Astrocyte (in vitro differentiated cells and primary cell): ENCODE measurements at regions not wholly inside any gene's neighbourhood (a gene's known extent, or its start where the extent isn't known, plus 50 kb on each side); places are given as distances from the start of the nearest gene placed in this dataset.

Experiments
- DNase-seq: peaks from one replicate; pipeline ENCODE4 v3.0.0-alpha.2; 2010; ENCODE audit warnings: low read depth
- FAIRE-seq: peaks from 2 replicates; lab custom pipeline; 2011; peaks lifted over from hg19 to GRCh38; lab: Jason Lieb, UNC
- H2AFZ ChIP-seq: 2 replicates; pipeline ENCODE4 v1.6.0; 2012; ENCODE audit warnings: low read depth, low read length, inconsistent platforms
- H3K27ac ChIP-seq: 2 replicates; pipeline ENCODE4 v1.5.1; 2011; ENCODE audit warnings: low read depth, low read length, inconsistent platforms
- H3K27me3 ChIP-seq: 2 replicates; pipeline ENCODE4 v1.6.0; 2011; ENCODE audit warnings: low read length, inconsistent platforms; ENCODE audit not compliant: insufficient read depth
- H3K36me3 ChIP-seq: 2 replicates; pipeline ENCODE4 v1.5.1; 2011; ENCODE audit warnings: low read length, inconsistent platforms; ENCODE audit not compliant: insufficient read depth
- H3K4me1 ChIP-seq: 2 replicates; pipeline ENCODE4 v1.5.1; 2011; ENCODE audit warnings: low read length, inconsistent platforms; ENCODE audit not compliant: insufficient read depth
- H3K4me2 ChIP-seq: 2 replicates; pipeline ENCODE4 v1.6.0; 2012; ENCODE audit warnings: low read length, inconsistent platforms
- H3K4me3 ChIP-seq: 2 replicates; pipeline ENCODE4 v1.5.1; 2011; ENCODE audit warnings: low read depth, mild to moderate bottlenecking, low read length, inconsistent platforms; ENCODE audit not compliant: insufficient read depth
- H3K79me2 ChIP-seq: 2 replicates; pipeline ENCODE4 v1.6.0; 2012; ENCODE audit warnings: mild to moderate bottlenecking, low read length, inconsistent platforms; ENCODE audit not compliant: insufficient read depth
- H3K9ac ChIP-seq: 2 replicates; pipeline ENCODE4 v1.6.0; 2012; ENCODE audit warnings: mild to moderate bottlenecking, low read length, inconsistent platforms
- H3K9me3 ChIP-seq: 2 replicates; pipeline ENCODE4 v1.5.1; 2012; ENCODE audit warnings: low read depth, mild to moderate bottlenecking, low read length, inconsistent platforms; ENCODE audit not compliant: insufficient read depth
- H4K20me1 ChIP-seq: 2 replicates; pipeline ENCODE4 v1.6.0; 2012; ENCODE audit warnings: low read length, inconsistent platforms; ENCODE audit not compliant: insufficient read depth
- H3K27ac Mint-ChIP-seq: one replicate; pipeline ENCODE4 v1.8.0; 2021; ENCODE audit warnings: mild to moderate bottlenecking, mixed read lengths; ENCODE audit not compliant: unreplicated experiment
- H3K27me3 Mint-ChIP-seq: one replicate; pipeline ENCODE4 v1.8.0; 2021; ENCODE audit warnings: low read depth, mixed read lengths; ENCODE audit not compliant: unreplicated experiment
- H3K36me3 Mint-ChIP-seq: one replicate; pipeline ENCODE4 v1.8.0; 2021; ENCODE audit warnings: low read depth, mixed read lengths; ENCODE audit not compliant: unreplicated experiment
- H3K4me1 Mint-ChIP-seq: one replicate; pipeline ENCODE4 v1.8.0; 2021; ENCODE audit warnings: low read depth, mixed read lengths; ENCODE audit not compliant: unreplicated experiment
- H3K4me3 Mint-ChIP-seq: one replicate; pipeline ENCODE4 v1.8.0; 2021; ENCODE audit warnings: mild to moderate bottlenecking, moderate library complexity, mixed read lengths; ENCODE audit not compliant: unreplicated experiment
- H3K9me3 Mint-ChIP-seq: one replicate; pipeline ENCODE4 v1.8.0; 2021; ENCODE audit warnings: mild to moderate bottlenecking, mixed read lengths; ENCODE audit not compliant: unreplicated experiment
- CTCF ChIP-seq: IDR thresholded peaks from 2 replicates; pipeline ENCODE4 v1.5.1; 2011; ENCODE audit warnings: low read depth, mild to moderate bottlenecking, inconsistent platforms, low read length, moderate library complexity; ENCODE audit not compliant: insufficient read depth
- EZH2 ChIP-seq: IDR thresholded peaks from 2 replicates; pipeline ENCODE4 v1.6.1; 2012; ENCODE audit warnings: mild to moderate bottlenecking, low read length, inconsistent platforms; ENCODE audit not compliant: insufficient read depth

- Histone ChIP-seq H4K20me1 (no peaks in the 10 kb centered on the region), H3K79me2 (no peaks in the 10 kb centered on the region), H3K36me3 (no peaks in the 10 kb centered on the region), H3K27me3 (no peaks in the 10 kb centered on the region), H3K4me1 (no peaks in the 10 kb centered on the region), H2AFZ (no peak overlapping the region), H3K4me3 (no peak overlapping the region), H3K9me3 (no peaks in the 10 kb centered on the region), H3K27ac (no peak overlapping the region), H3K4me2 (no peak overlapping the region), H3K9ac (no peak overlapping the region)
- Mint-ChIP-seq H3K4me1 (no peaks in the 10 kb centered on the region), H3K36me3 (no peaks in the 10 kb centered on the region), H3K4me3 (no peak overlapping the region), H3K27ac (no peak overlapping the region), H3K9me3 (no peaks in the 10 kb centered on the region), H3K27me3 (no peaks in the 10 kb centered on the region)
- FAIRE-seq (no peak), DNase-seq (no peak)
- TF ChIP-seq CTCF (no peak), EZH2 (no peak)
Observed at GRCh38 chr4:58602022-58602421, 1491.8 kb upstream of the IGFBP7 start.

GRCh38 chr4:58600290-58600689 lies 1490.1 kb upstream of the IGFBP7 start:
- H3K36me3 Mint-ChIP-seq: no peaks in the 10 kb centered on the region
- H3K9me3 ChIP-seq: no peaks in the 10 kb centered on the region
- H2AFZ ChIP-seq: no peak overlapping the region
- no peaks in the 10 kb centered on the region for H3K27me3 Mint-ChIP-seq
- DNase-seq (no peak), FAIRE-seq (no peak)
- H4K20me1 ChIP-seq: no peaks in the 10 kb centered on the region
- TF ChIP-seq EZH2: no peak
- H3K4me3 ChIP-seq: no peak overlapping the region
- no peak overlapping the region for H3K4me2 ChIP-seq
- no peaks in the 10 kb centered on the region for H3K4me1 Mint-ChIP-seq
- H3K4me3 Mint-ChIP-seq: no peak overlapping the region
- H3K27ac ChIP-seq: no peak overlapping the region
- H3K27ac Mint-ChIP-seq: no peak overlapping the region
- no peaks in the 10 kb centered on the region for H3K9me3 Mint-ChIP-seq
- H3K27me3 ChIP-seq: no peaks in the 10 kb centered on the region
- no peaks in the 10 kb centered on the region for H3K36me3 ChIP-seq
- H3K4me1 ChIP-seq: no peaks in the 10 kb centered on the region
- no peaks in the 10 kb centered on the region for H3K79me2 ChIP-seq
- H3K9ac ChIP-seq: no peak overlapping the region

GRCh38 chr4:58590722-58591121 lies 1480.5 kb upstream of the IGFBP7 start:
- Mint-ChIP-seq H3K4me3 (no peak overlapping the region), H3K27me3 (no peaks in the 10 kb centered on the region), H3K9me3 (no peaks in the 10 kb centered on the region), H3K36me3 (no peaks in the 10 kb centered on the region), H3K27ac (no peak overlapping the region), H3K4me1 (peaks cover 3% of the 10 kb centered on the region)
- H3K36me3 ChIP-seq: no peaks in the 10 kb centered on the region
- H3K79me2 ChIP-seq: no peaks in the 10 kb centered on the region
- no peak for TF ChIP-seq CTCF
- TF ChIP-seq EZH2: no peak
- DNase-seq: no peak
- no peak overlapping the region for H2AFZ ChIP-seq
- H3K27ac ChIP-seq: no peak overlapping the region
- H3K4me3 ChIP-seq: no peak overlapping the region
- H4K20me1 ChIP-seq: no peaks in the 10 kb centered on the region
- no peak overlapping the region for H3K4me2 ChIP-seq
- FAIRE-seq: no peak
- H3K9me3 ChIP-seq: no peaks in the 10 kb centered on the region
- H3K4me1 ChIP-seq: no peaks in the 10 kb centered on the region
- no peak overlapping the region for H3K9ac ChIP-seq
- no peaks in the 10 kb centered on the region for H3K27me3 ChIP-seq
